Neural progenitor cell (in vitro differentiated cells): ENCODE measurements at regions not wholly inside any gene's neighbourhood (a gene's known extent, or its start where the extent isn't known, plus 50 kb on each side); places are given as distances from the start of the nearest gene placed in this dataset.
"Not testable (repeated sequence)": the region's sequence is repeated elsewhere in the genome, so short reads cannot be mapped to it uniquely, and the experiment has no call there.

Source experiments
- DNase-seq: peaks from one replicate; pipeline ENCODE4 v3.0.0-alpha.2; 2016; ENCODE audit warnings: low spot score
- H2AFZ ChIP-seq: fragments of 200-600 bp; sonication (generic); replicated peaks from 2 replicates; pipeline ENCODE4 v1.6.1; 2016; ENCODE audit warnings: antibody characterized with exemption
- H3F3A ChIP-seq: fragments of 200-600 bp; sonication (generic); 2 replicates; pipeline ENCODE4 v1.6.1; 2016; ENCODE audit warnings: antibody characterized with exemption, low read depth
- H3K27ac ChIP-seq: fragments of 200-600 bp; sonication (generic); 2 replicates; pipeline ENCODE4 v1.5.1; 2016; ENCODE audit warnings: mild to moderate bottlenecking
- H3K27me3 ChIP-seq: fragments of 200-600 bp; sonication (generic); 2 replicates; pipeline ENCODE4 v1.6.1; 2016; ENCODE audit warnings: mild to moderate bottlenecking, moderate library complexity
- H3K36me3 ChIP-seq: fragments of 200-600 bp; sonication (generic); 2 replicates; pipeline ENCODE4 v1.5.1; 2016
- H3K4me1 ChIP-seq: fragments of 200-600 bp; sonication (generic); 2 replicates; pipeline ENCODE4 v1.6.1; 2016; ENCODE audit warnings: mixed run types
- H3K4me2 ChIP-seq: fragments of 200-600 bp; sonication (generic); 2 replicates; pipeline ENCODE4 v1.6.1; 2016
- H3K4me3 ChIP-seq: fragments of 200-600 bp; sonication (generic); 2 replicates; pipeline ENCODE4 v1.5.1; 2016
- H3K79me2 ChIP-seq: fragments of 200-600 bp; sonication (generic); 2 replicates; pipeline ENCODE4 v1.6.1; 2016; ENCODE audit warnings: low read depth
- H3K9ac ChIP-seq: fragments of 200-600 bp; sonication (generic); 2 replicates; pipeline ENCODE4 v1.6.1; 2016
- H3K9me3 ChIP-seq: fragments of 200-600 bp; sonication (generic); 2 replicates; pipeline ENCODE4 v1.5.1; 2016; ENCODE audit warnings: low read depth
- H4K20me1 ChIP-seq: fragments of 200-600 bp; sonication (generic); 2 replicates; pipeline ENCODE4 v1.6.1; 2016; ENCODE audit warnings: low read depth
- H3K27ac Mint-ChIP-seq: 3 replicates; pipeline ENCODE4 v1.8.0; 2021; ENCODE audit warnings: mixed read lengths
- H3K27me3 Mint-ChIP-seq: 2 replicates; pipeline ENCODE4 v1.8.0; 2022; ENCODE audit warnings: low read depth, mild to moderate bottlenecking, inconsistent platforms, moderate library complexity, mixed read lengths; ENCODE audit not compliant: insufficient read depth
- H3K36me3 Mint-ChIP-seq: 3 replicates; pipeline ENCODE4 v1.8.0; 2021; ENCODE audit warnings: mixed read lengths
- H3K4me1 Mint-ChIP-seq: 3 replicates; pipeline ENCODE4 v1.8.0; 2021; ENCODE audit warnings: mixed read lengths
- H3K4me3 Mint-ChIP-seq: 3 replicates; pipeline ENCODE4 v1.8.0; 2021; ENCODE audit warnings: mild to moderate bottlenecking, moderate library complexity, mixed read lengths
- H3K9me3 Mint-ChIP-seq: 3 replicates; pipeline ENCODE4 v1.8.0; 2020; ENCODE audit warnings: mixed read lengths
- CTCF ChIP-seq: fragments of 200-600 bp; sonication (generic); IDR thresholded peaks from 2 replicates; pipeline ENCODE4 v1.5.1; 2017; ENCODE audit warnings: antibody characterized with exemption, mild to moderate bottlenecking
- EZH2 ChIP-seq: fragments of 200-600 bp; sonication (generic); IDR thresholded peaks from 2 replicates; pipeline ENCODE4 v1.6.1; 2017; ENCODE audit warnings: antibody characterized with exemption, mild to moderate bottlenecking, moderate library complexity
- EZH2phosphoT487 ChIP-seq: fragments of 200-600 bp; sonication (generic); IDR thresholded peaks from 2 replicates; pipeline ENCODE4 v1.6.1; 2017; ENCODE audit warnings: antibody characterized with exemption

GRCh38 chr12:71321130-71321529, 118.5 kb upstream of the LGR5 start:
- TF ChIP-seq EZH2 (no peak), CTCF (no peak), EZH2phosphoT487 (no peak)
- H3K4me1 Mint-ChIP-seq, result no peaks in the 10 kb centered on the region
- H3K79me2 ChIP-seq, result no peaks in the 10 kb centered on the region
- no peaks in the 10 kb centered on the region for H3F3A ChIP-seq
- H3K27ac Mint-ChIP-seq, result no peak overlapping the region
- no peak overlapping the region for H3K9ac ChIP-seq
- H3K9me3 ChIP-seq, result peaks cover 23% of the 10 kb centered on the region
- no peaks in the 10 kb centered on the region for H3K27me3 Mint-ChIP-seq
- H3K36me3 Mint-ChIP-seq, result peaks cover 1% of the 10 kb centered on the region
- H2AFZ ChIP-seq, result no peak overlapping the region
- peaks cover 3% of the 10 kb centered on the region for H3K36me3 ChIP-seq
- no peak overlapping the region for H3K4me3 ChIP-seq
- H4K20me1 ChIP-seq, result no peaks in the 10 kb centered on the region
- peaks cover 25% of the 10 kb centered on the region for H3K9me3 Mint-ChIP-seq
- DNase-seq, result no peak
- H3K4me1 ChIP-seq, result no peaks in the 10 kb centered on the region
- H3K4me3 Mint-ChIP-seq, result no peak overlapping the region
- no peaks in the 10 kb centered on the region for H3K27me3 ChIP-seq
- no peak overlapping the region for H3K4me2 ChIP-seq
- H3K27ac ChIP-seq, result no peak overlapping the region

- no peak for DNase-seq
- Mint-ChIP-seq H3K4me3 (no peak overlapping the region), H3K27me3 (peaks cover 2% of the 10 kb centered on the region), H3K36me3 (no peaks in the 10 kb centered on the region), H3K9me3 (peaks cover 10% of the 10 kb centered on the region), H3K4me1 (peaks cover 8% of the 10 kb centered on the region), H3K27ac (no peak overlapping the region)
- no peak overlapping the region for H2AFZ ChIP-seq
- H3K4me2 ChIP-seq, result no peak overlapping the region
- H3K4me1 ChIP-seq, result no peaks in the 10 kb centered on the region
- H3K4me3 ChIP-seq, result no peak overlapping the region
- H3K27me3 ChIP-seq, result no peaks in the 10 kb centered on the region
- no peak overlapping the region for H3K9ac ChIP-seq
- no peaks in the 10 kb centered on the region for H3K36me3 ChIP-seq
- no peaks in the 10 kb centered on the region for H4K20me1 ChIP-seq
- no peaks in the 10 kb centered on the region for H3K9me3 ChIP-seq
- H3K27ac ChIP-seq, result no peak overlapping the region
- no peaks in the 10 kb centered on the region for H3K79me2 ChIP-seq
- H3F3A ChIP-seq, result no peaks in the 10 kb centered on the region
- TF ChIP-seq EZH2phosphoT487 (no peak), EZH2 (no peak), CTCF (no peak)
Measured at GRCh38 chr12:71315328-71315985, 124.1 kb upstream of the LGR5 start.

- no peak for TF ChIP-seq CTCF
- no peak for TF ChIP-seq EZH2phosphoT487
- TF ChIP-seq EZH2, result no peak
- H3F3A ChIP-seq, result no peaks in the 10 kb centered on the region
Measured at GRCh38 chr12:71312768-71313403, 126.7 kb upstream of the LGR5 start.

GRCh38 chr12:71311611-71312010, 128.0 kb upstream of the LGR5 start:
- H3K4me1 Mint-ChIP-seq, result peaks cover 32% of the 10 kb centered on the region
- not testable (repeated sequence) for H3K27ac Mint-ChIP-seq, H3K27me3 Mint-ChIP-seq, H3K36me3 Mint-ChIP-seq, H3K79me2 ChIP-seq, H4K20me1 ChIP-seq, H3K4me3 Mint-ChIP-seq, H3K9me3 ChIP-seq, H3F3A ChIP-seq, H3K4me2 ChIP-seq, H3K9me3 Mint-ChIP-seq, H3K9ac ChIP-seq, H3K36me3 ChIP-seq, DNase-seq, H3K27me3 ChIP-seq, H3K4me3 ChIP-seq, H3K27ac ChIP-seq, H3K4me1 ChIP-seq, H2AFZ ChIP-seq

More at GRCh38 chr12:71312768-71313403, 126.7 kb upstream of the LGR5 start:
- Histone ChIP-seq H3K4me1 (peaks cover 8% of the 10 kb centered on the region), H3K36me3 (no peaks in the 10 kb centered on the region), H3K9me3 (no peaks in the 10 kb centered on the region), H3K27ac (no peak overlapping the region), H3K27me3 (no peaks in the 10 kb centered on the region), H3K9ac (no peak overlapping the region), H3K4me3 (no peak overlapping the region), H2AFZ (no peak overlapping the region), H3K79me2 (no peaks in the 10 kb centered on the region), H3K4me2 (no peak overlapping the region), H4K20me1 (no peaks in the 10 kb centered on the region)
- no peaks in the 10 kb centered on the region for H3K36me3 Mint-ChIP-seq
- DNase-seq, result no peak
- H3K27ac Mint-ChIP-seq, result no peak overlapping the region
- H3K4me3 Mint-ChIP-seq, result no peak overlapping the region
- H3K9me3 Mint-ChIP-seq, result peaks cover 2% of the 10 kb centered on the region
- peaks cover 28% of the 10 kb centered on the region for H3K4me1 Mint-ChIP-seq
- peaks cover 2% of the 10 kb centered on the region for H3K27me3 Mint-ChIP-seq
